ENCODE measurements at regions not wholly inside any gene's neighbourhood (a gene's known extent, or its start where the extent isn't known, plus 50 kb on each side); places are given as distances from the start of the nearest gene placed in this dataset.

- no peak for TF ChIP-seq CTCF (IDR thresholded peaks at IDR 0.05)
- TF ChIP-seq EZH2 (IDR thresholded peaks at IDR 0.05; ENCODE audit: borderline replicate concordance, insufficient read depth, low read depth, low read length, poor library complexity, severe bottlenecking): no peak
Measured at GRCh38 chr3:194749631-194750490, 64.2 kb downstream of the FAM43A start.

Data from B cell (primary cell).